HG03575 (cell line): ENCODE measurements at regions not wholly inside any gene's neighbourhood (a gene's known extent, or its start where the extent isn't known, plus 50 kb on each side); places are given as distances from the start of the nearest gene placed in this dataset.
"Not testable (repeated sequence)": the region's sequence is repeated elsewhere in the genome, so short reads cannot be mapped to it uniquely, and the experiment has no call there.

Experiments
- ATAC-seq: cut with Tn5 transposase; IDR thresholded peaks from one replicate; pipeline ENCODE4 v1.9.1; 2021; ENCODE audit not compliant: unreplicated experiment, insufficient number of reproducible peaks, low FRiP score; ENCODE audit errors: extremely low read depth

DNA sequence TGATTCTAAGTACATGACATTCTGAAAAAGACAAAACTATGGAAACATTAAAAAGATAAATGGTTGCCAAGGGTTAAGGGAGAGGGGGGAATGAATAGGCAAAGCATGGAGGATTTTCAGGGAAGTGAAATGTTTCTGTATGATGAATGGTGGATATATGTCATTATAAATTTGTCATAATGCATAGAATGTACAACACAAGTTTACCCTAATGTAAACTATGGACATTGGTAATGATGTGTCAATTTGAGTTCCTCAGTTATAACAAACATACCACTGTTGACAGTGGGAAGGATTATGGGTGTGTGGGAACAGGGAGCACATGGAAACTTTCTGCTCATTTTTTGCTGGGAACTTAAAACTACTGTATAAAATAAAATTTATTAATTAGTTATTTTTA is 427.1 kb upstream of the ESRRG start:
- no peak for ATAC-seq

DNA sequence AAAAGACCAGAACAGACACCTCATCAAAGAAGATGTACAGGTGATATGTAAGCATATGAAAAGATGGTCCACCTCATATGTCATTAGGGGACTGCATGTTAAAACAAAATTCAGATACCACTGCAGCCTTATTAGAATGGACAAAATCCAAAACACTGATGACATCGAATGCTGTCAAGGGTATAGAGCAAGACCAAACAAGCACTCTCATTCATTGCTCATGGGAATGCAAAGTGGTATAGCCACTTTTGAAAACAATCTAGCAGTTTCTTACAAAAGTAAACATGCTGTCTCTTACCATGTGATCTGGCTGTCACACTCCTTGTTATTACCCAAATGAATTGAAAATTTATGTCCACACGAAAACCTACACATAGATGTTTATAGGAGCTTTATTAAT is 426.6 kb upstream of the ESRRG start:
- no peak for ATAC-seq

GRCh38 chr1:217141711-217142110 is 418.5 kb upstream of the ESRRG start:
- ATAC-seq: no peak

- no peak for ATAC-seq
These were observed 417.0 kb upstream of the ESRRG start for GRCh38 chr1:217140041-217140901.

DNA sequence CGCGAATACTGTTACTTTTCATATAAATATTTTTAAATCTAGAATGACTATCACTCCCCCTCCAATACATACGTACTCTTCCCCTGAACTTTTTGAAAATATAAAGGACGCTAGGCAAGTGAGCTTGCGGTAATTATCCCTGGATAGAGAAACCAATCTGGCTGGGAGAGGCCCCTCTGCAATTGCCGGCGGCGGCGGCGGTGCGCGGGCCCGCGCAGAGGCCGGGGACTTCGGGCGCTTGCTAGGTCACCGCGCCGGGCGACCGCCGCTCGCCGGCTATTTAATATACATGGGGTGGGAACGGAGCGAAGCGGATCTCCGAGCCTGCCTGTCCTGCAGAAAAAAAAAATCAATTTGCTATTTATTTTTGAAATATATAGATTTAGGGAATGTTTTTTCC is 416.3 kb upstream of the ESRRG start:
- ATAC-seq: no peak

DNA sequence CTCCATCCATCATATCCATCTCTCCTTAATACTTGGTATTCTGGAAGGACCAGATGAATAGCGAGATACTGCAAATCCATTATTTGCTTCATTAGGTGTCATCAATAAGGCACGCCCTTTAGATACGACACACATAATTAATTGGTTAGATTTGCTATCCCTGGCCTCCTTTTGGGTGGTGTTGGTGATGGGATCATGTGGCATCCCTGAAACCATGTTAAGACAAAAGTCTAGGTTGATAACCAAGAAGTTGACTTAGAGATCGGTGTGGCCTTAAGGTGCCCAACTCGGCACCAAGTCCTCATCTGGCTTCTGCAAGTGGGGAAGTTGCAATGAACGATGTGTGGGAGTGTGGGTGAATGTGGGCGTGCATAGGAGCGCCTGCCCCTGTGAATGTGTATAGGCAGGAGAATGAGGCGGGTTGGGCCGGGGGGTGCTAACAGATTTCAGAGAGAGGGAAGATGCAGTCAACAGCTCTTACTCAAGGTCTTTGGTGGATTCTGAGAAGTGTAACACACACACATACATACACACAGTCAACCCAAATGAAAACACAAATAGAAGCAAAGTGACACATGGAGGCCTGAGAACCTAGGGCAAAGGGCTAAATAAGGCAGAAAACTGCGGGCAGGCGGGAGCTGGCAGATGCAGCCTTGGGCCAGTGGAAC is 415.7 kb upstream of the ESRRG start:
- ATAC-seq: no peak

DNA sequence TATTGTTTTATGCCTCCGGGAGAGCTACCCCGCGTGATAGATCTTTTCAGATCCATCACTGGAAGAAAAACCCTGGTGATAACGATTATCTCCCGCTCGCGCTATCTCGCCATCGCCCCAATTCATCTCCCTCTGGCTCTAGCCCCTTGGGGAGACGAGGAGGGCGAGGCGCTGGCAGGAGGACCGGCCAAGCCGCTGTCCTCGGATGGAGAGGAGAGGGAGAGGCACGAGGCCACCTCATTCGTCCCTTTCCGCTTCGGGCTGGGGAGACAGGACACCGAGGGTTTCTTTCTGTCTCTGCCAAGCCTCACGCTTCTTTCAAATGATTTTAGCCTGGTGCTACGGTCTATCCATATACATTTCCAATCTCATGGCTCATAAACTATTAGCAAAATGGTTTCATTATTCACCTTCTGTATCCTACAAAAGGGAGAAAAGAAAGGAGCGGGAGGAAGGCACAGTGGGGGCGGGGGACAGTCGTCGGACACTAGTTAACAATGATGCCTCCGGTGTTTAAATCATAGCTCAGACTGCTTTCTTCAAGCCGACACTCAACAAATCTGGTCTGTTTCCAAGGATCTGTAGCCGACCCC is 415.0 kb upstream of the ESRRG start:
- ATAC-seq: no peak

DNA sequence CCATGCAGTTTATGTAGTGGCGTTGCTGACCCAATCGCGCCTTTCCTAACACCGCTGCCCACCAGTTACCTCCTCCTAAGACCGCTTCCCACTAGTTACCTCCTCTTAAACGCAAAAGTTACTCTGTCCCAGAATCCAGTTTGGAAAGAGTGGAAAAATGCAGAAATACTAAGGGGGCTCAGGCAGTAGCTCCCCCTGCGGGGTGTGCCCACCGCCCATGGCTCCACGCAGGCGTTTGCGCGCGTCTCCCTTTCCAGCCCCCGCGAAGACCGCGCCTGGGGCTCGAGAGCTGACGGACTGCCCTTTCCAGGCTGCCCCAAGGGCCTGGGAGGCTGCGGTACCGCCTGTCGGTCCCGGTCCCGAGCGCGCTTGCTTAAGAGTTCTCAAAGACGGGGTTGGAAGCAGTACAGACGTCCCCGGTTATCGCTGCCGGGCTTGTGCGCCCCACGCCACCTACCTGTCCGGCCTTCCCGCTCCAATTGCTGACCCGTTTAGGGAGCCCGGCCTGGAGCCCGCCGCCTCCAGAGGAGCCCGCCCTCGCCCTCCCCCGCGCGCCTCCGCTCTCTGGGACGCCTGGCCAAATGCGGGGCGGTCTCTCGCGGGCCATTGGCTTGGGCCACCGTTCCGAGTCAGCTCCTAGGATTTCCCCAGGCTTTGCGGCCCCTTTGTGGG is 414.1 kb upstream of the ESRRG start:
- no peak for ATAC-seq

- no peak for ATAC-seq
These were observed 413.6 kb upstream of the ESRRG start for GRCh38 chr1:217136895-217137205.

DNA sequence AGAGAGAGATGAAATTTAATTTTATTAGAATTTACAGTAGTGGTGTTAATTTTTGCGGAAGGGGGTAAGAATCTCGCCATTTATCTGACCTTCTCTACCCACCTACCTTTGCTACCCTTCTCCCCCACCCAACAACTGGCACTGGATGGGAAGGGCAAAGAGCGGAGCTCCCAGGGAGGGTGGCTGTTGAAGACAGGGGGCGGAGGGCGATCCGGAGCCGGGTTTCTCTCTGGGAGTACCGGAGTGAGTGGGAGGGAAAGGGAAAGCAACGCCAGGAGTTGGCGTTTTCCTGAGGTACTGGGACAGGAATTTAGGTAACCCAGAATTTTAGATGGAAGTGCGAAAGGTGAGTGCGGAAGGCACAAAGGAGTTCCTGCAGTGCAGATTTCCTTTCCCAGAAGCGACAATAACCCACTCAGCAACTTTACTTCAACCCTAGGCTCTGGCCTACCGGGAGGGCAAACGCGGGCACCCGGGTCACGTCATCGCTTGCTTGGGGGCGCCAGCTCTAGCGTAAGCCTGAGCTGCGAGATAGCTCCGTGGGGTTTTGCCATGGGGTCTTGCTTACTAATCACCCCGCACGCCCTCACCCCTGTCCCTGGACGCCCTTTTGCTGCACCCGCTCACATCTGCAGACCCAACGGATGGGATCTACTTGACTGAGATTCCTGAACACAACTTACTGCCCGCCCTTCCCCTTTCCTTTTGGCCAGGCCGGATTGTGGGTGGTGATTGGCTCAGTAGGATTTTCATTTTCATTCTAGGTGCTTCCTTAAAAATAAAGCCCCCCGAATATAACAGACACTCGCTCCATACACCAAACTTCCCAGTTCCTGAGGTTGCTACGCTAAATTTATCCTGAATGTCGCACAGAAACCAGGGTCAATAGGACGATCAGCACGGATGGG is 413.0 kb upstream of the ESRRG start:
- no peak for ATAC-seq

- no peak for ATAC-seq
These were observed 412.3 kb upstream of the ESRRG start for GRCh38 chr1:217135569-217135915.

DNA sequence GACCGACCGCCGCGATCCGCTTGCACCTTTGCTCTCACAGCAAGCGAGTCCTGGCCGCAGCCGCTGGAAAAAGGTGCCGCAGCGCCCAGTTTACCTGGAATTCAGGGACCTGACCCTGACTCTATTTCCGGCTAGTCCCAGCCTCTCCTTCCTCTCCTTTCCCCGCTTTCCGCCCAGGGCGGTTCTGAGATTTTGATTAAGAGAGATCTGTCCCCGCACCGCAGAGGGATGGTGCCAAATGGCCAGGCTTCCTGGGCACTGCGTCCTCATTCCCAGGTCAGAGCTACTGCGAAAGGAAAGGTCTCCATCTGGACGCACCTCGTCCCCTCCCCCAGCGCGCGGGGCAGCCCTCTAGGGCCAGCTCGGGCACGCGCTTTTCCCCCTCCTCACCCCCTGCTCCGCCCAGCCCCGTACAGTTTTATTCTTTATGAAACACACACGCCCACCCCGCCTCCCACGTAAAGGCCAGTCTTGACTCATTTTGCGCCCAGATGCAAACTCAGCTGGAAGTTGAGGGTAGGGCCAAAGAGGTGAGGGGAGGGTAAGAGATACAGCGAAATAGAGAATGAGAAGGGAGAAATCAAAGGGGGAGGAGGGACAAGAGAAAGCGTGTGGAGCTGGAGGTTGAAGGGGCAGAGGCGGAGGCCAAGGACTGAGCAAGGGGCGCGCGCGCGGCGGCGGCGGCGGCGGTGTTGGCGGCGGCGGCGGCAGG is 411.8 kb upstream of the ESRRG start:
- ATAC-seq: no peak

DNA sequence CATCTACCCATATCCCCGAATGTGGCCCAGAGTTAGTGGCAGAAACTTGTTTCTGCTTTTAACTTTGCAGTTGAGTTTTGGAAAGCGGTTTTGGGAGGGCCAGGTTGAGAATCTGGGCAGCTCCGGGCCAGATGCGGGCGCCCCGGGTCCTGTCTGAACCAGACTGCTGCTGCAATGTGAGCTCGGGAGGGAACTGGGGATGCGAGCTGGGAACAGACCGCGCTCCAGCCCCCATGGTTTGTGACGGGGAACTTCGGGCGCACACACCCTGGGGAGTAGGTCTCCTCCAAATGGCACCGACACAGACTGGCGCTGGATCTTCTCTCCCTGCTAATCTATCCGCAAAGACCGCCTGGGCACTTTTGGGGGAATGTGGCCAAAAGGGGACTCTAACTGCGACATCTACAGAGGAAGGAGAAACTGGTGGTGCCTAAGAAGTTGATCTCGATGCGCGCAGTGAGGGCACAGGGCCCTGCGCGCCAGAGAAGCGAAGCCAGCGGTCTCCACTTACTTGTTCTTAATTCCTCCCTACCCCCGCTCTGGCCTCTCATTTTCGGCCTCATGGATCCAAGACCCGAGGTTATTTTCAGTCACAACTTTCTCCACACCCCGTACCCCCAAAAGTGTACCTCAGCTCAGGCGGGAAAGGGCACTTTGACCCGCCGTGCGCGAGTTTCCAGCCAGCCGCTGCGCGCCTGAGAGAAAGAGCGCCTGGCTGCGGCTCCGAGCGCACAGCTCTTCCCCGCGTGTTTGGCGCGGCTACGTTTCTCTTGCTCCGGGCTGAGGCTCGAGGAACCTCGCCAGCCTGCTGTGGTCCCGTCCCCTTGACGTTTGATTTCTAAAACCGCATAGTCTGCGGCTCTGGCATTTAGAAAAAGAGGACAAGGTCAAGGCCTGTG is 411.0 kb upstream of the ESRRG start:
- no peak for ATAC-seq

DNA sequence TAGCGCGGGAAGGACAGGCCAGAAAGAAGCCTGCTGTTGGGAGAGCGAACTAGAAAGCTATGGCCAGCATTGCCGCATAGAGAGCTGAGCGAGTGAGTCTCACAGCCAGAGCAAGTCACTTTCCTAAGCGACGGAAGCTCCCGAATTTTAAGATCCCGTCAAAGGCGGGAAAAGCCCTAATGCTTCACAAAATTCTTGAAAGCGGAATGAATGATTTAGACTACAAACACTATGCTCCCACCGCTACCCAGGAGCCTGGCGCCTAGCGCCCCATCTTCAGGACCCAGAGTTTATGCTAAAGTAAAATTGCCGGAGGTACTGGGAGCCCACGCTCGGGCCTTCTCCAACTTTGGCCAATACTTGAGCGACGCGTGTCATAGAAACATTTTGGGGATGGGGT is 409.9 kb upstream of the ESRRG start:
- ATAC-seq: no peak

- ATAC-seq: not testable (repeated sequence)
These were observed 400.1 kb upstream of the ESRRG start for GRCh38 chr1:217123340-217123739.

DNA sequence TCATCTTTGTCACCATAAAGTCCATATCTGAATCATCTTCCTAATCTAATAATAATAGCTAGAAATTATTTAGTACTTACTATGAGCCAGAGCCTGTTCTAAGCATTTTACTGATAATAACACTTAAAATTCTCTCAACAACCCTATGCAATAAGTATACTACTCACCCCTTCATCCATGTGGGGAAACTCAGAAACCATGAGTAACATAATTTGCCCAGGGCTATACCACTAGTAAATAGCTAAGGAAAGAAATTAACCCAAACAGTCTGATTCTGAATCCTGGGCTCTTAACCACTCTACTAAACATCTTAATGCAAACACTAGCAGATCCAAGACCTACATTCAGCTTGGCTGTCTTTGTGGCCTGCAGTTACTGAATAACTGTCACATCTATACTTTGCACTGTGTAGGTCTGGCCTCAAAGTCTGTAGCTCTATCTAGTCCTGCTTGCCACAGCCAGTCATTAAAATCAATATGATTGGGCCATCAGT is 394.8 kb upstream of the ESRRG start:
- ATAC-seq: no peak
